Thymus (tissue), 11 donors: ENCODE measurements at regions not wholly inside any gene's neighbourhood (a gene's known extent, or its start where the extent isn't known, plus 50 kb on each side); places are given as distances from the start of the nearest gene placed in this dataset.
"Not testable (repeated sequence)": the region's sequence is repeated elsewhere in the genome, so short reads cannot be mapped to it uniquely, and the experiment has no call there.

Experiments
- DNase-seq, 9 donors: peaks; one replicate each; pipeline ENCODE4 v3.0.0-alpha.2; 2013; ENCODE audit warnings: low spot score in 9 of 9, low read depth in 6 of 9, missing footprints in 1 of 9
- H3K27ac ChIP-seq, 2 donors: one replicate each; pipeline ENCODE4 v1.5.1; 2013; ENCODE audit warnings: control low read depth in 1 of 2, low read depth in 1 of 2, low read length in 1 of 2, mild to moderate bottlenecking in 1 of 2, moderate library complexity in 1 of 2
- H3K27me3 ChIP-seq, 2 donors: one replicate each; pipeline ENCODE4 v1.5.1; 2013; ENCODE audit warnings: low read length in 1 of 2; ENCODE audit not compliant: control insufficient read depth in 2 of 2, insufficient read depth in 1 of 2
- H3K36me3 ChIP-seq, 2 donors: one replicate each; pipeline ENCODE4 v1.5.1; 2013; ENCODE audit warnings: low read length in 1 of 2, mild to moderate bottlenecking in 1 of 2, moderate library complexity in 1 of 2; ENCODE audit not compliant: control insufficient read depth in 2 of 2, insufficient read depth in 2 of 2
- H3K4me1 ChIP-seq, 2 donors: one replicate each; pipeline ENCODE4 v1.5.1; 2013; ENCODE audit warnings: low read length in 2 of 2; ENCODE audit not compliant: control insufficient read depth in 2 of 2, insufficient read depth in 2 of 2
- H3K4me3 ChIP-seq, 2 donors: one replicate each; pipeline ENCODE4 v1.5.1; 2013; ENCODE audit warnings: low read length in 2 of 2, control low read depth in 1 of 2, mild to moderate bottlenecking in 1 of 2
- H3K9me3 ChIP-seq, 2 donors: one replicate each; pipeline ENCODE4 v1.5.1; 2013; ENCODE audit warnings: low read length in 1 of 2, mild to moderate bottlenecking in 1 of 2; ENCODE audit not compliant: control insufficient read depth in 2 of 2, insufficient read depth in 1 of 2
- WGBS: extraction: QIAGEN DNeasy Blood & Tissue Kit; methylation state at CpG from one replicate; pipeline ENCODE4 v1.1.7; 2013; 5-methylcytosine and 5-hydroxymethylcytosine counted together
- donor health status: healthy.

DNA sequence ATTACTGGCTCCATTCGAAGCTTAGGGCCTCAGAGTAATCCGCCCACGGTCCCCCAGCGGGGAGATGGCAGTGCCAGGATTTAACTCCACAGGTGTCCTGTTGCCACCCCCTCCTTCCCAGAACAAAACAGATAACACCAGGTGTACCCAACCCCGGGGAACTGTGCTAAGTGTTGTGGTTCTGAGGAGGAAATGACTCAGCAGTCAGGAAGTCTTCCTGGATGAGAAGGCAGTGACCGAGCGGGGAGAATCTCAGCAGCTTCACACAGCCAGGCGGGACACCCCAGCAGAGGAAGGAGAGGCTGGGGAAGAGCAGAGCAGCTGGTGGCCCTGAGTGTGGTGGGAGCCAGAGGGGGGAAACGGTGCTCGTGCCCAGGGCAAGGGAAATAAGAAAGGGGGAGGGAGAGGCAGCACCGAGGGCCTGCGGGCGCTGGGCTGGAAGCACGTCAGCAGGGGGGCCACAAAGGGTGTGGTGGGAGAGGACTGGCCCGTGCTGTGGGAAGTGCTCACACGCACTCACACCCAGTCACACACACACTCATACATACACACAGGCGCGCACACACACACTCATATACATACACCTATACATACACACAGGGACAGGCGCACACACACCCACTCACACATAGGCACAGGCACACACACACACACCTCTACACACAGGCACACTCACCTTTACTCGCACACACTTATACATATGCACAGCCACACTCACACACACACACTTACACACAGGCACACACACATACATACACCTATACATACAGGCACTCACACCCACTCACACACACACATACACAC, 59.8 kb upstream of the CHST15 start:
- no peak overlapping the region for H3K4me3 ChIP-seq
- no peaks in the 10 kb centered on the region for H3K36me3 ChIP-seq
- peaks cover 18 to 50% of the 10 kb centered on the region in 2 donors for H3K4me1 ChIP-seq
- peaks cover 0 to 23% of the 10 kb centered on the region in 2 donors for H3K27me3 ChIP-seq
- peak overlapping the region in 1 of 2 donors; percentile 58 for H3K27ac ChIP-seq
- H3K9me3 ChIP-seq: peaks cover 0 to 4% of the 10 kb centered on the region in 2 donors
- DNase-seq: peak; percentile 52 to 89 (median 77)
- 9% methylated on average over 20 of the region's 20 CpGs for WGBS

DNA sequence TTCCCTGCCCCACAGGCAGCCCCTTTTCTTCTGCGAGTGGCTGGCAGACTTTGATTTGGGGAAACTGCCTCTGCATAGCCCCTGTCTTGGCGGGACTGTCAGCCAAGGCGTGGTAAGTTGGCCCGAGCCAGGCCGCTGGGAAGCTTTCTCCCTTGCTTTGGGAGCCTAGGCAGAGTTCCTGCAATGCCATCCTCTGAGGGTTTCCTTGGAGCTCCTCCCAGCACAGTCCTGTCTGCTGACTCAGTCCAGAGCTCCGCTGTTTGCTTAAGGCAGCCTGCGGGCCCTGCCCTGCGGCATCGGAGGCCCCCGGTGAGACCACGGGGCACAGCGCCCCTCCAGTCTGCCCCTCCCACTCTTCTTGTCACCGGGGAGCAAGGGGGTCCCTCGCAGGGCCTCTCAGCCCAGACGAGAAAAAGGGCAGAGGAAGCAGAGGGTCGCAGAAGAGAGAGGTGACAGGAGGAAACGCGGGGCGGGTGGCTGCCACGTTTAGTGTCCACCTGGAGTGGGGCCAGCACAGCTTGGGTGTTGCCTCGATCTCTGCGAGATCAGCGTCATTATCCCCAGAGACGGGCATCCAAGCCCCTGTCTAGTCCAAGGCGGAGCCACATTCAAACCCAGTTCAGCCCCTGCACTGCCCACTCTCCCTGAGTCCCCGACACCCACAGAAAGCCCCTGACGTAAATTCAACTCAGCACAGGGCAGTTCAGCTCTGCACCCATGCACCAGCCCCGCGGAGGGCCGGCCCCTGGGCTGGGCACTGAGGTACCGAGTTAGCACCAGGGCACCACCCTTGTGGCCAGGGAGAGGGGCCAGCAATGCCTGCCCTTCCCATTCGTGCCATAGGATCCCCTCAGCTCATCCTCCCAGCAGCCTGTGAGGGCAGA, 59.0 kb upstream of the CHST15 start:
- Histone ChIP-seq H3K4me3 (no peak overlapping the region), H3K4me1 (peaks cover 18 to 50% of the 10 kb centered on the region in 2 donors), H3K27ac (peak overlapping the region in 1 of 2 donors; percentile 42), H3K27me3 (peaks cover 0 to 23% of the 10 kb centered on the region in 2 donors), H3K9me3 (peaks cover 0 to 4% of the 10 kb centered on the region in 2 donors), H3K36me3 (no peaks in the 10 kb centered on the region)
- 37% methylated on average over 32 of the region's 32 CpGs for WGBS
- no peak for DNase-seq

- Histone ChIP-seq H3K4me1 (peaks cover 18 to 49% of the 10 kb centered on the region in 2 donors), H3K27ac (no peak overlapping the region), H3K36me3 (no peaks in the 10 kb centered on the region), H3K4me3 (no peak overlapping the region), H3K9me3 (peaks cover 0 to 4% of the 10 kb centered on the region in 2 donors), H3K27me3 (peaks cover 0 to 23% of the 10 kb centered on the region in 2 donors)
- no peak for DNase-seq
- 86% methylated on average over 11 of the region's 11 CpGs for WGBS
Measured at GRCh38 chr10:124151466-124152095, 58.2 kb upstream of the CHST15 start.

- Histone ChIP-seq H3K36me3 (no peaks in the 10 kb centered on the region), H3K4me1 (peaks cover 18 to 42% of the 10 kb centered on the region in 2 donors), H3K27ac (no peak overlapping the region), H3K4me3 (no peak overlapping the region), H3K27me3 (peaks cover 0 to 23% of the 10 kb centered on the region in 2 donors), H3K9me3 (peaks cover 0 to 4% of the 10 kb centered on the region in 2 donors)
- DNase-seq: no peak
- 94% methylated on average over 13 of the region's 13 CpGs for WGBS
Measured at GRCh38 chr10:124150807-124151417, 57.5 kb upstream of the CHST15 start.

DNA sequence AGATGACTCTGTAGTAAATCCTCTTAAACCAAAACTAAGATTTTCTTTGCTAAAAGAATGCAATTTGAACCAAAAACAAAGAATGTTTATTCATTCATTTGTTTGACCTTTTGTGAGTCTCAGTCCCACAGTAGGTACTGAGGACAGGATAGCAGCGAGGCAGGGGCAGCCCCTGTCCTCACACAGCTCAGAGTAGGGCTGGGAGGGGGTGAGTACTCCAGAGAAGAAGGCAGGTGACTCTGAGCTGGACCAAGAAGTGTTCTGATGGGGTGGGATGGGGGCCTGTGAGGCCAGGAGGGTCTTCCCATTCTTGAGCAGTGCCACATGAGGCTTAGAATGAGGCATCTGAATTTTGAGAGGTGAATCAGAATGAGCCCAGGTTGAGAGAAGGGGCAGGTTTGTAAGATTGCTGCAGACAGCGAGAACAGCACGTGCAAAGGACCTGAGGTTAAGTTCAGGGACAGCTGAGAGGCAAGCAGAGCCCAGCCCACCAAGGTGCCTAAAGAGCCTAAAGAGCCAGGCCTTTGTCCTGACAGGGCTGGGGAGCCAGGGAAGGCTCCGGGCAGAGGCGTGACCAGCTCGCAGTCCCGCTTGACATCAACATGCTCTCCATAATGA, 56.9 kb upstream of the CHST15 start:
- Histone ChIP-seq H3K4me1 (peaks cover 18 to 40% of the 10 kb centered on the region in 2 donors), H3K4me3 (no peak overlapping the region), H3K27ac (no peak overlapping the region), H3K36me3 (no peaks in the 10 kb centered on the region), H3K9me3 (peaks cover 0 to 4% of the 10 kb centered on the region in 2 donors), H3K27me3 (peaks cover 0 to 23% of the 10 kb centered on the region in 2 donors)
- DNase-seq: no peak
- WGBS: 94% methylated on average over 7 of the region's 7 CpGs

DNA sequence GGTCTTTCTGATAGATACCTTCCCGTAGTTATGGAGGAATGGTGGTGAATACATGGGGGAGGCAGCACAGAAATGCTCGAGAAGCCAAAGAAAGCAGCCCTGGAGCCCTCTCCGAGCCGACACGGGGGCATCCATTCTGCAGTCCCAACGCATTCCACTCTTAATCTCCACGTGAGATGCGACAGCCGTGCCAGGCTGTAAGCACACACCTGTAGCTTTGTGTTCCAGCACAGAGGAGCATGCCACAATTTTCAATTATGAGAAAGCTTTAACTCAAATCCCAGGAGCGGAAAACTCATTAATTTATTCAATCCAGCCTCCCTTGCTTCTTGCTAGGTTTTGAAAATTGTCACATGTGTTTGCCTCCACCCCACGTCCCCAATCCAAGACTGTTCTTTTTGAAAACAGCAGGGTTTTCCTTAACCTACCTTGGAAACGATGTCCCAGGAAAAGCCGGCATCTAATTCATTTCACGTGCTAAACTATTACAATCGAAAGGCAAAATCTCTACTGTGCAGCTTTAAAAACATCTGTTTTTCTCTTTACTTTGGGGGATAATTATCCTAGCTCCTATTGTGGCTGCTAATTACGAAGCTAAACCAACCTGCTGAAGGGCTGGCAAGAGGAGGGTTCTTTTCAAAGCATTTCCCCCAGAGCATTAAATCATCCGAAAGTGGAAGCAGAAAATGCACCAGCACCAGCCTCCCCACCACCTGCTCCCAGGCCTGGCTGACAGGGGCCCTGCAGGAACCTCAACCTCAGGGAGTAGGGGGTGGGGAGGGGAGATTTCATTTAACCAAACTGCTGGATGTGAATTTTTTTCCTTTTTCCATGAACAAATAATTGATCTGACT, 56.0 kb upstream of the CHST15 start:
- H3K9me3 ChIP-seq: peaks cover 0 to 2% of the 10 kb centered on the region in 2 donors
- peaks cover 0 to 23% of the 10 kb centered on the region in 2 donors for H3K27me3 ChIP-seq
- peak in 2 of 9 donors; percentile 23 to 52 for DNase-seq
- H3K27ac ChIP-seq: no peak overlapping the region
- peaks cover 18 to 47% of the 10 kb centered on the region in 2 donors for H3K4me1 ChIP-seq
- 53% methylated on average over 17 of the region's 17 CpGs for WGBS
- no peak overlapping the region for H3K4me3 ChIP-seq
- no peaks in the 10 kb centered on the region for H3K36me3 ChIP-seq

DNA sequence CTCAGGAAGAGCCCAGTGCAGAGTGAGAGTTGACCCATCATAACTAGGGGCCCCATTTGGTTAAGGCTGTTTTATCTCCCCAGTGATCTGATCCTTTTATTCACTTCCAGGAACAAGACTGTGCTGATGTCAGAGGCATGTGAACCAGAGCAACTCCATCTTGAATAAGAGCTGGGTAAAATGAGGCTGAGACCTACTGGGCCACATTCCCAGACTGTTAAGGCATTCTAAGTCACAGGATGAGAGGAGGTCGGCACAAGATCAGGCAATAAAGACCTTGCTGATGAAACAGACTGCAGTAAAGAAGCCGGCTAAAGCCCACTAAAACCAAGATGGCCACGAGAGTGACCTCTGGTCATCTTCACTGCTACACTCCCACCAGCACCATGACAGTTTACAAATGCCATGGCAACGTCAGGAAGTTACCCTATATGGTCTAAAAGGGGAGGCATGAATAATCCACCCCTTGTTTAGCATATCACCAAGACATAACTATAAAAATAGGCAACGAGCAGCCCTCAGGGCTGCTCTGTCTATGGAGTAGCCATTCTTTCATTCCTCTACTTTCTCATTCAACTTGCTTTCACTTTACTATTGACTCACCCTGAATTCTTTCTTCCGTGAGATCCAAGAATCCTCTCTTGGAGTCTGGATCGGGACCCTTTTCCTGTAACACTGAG, 55.3 kb upstream of the CHST15 start:
- H3K36me3 ChIP-seq, H3K27ac ChIP-seq, DNase-seq, H3K4me3 ChIP-seq, H3K9me3 ChIP-seq: not testable (repeated sequence)
- peaks cover 18 to 46% of the 10 kb centered on the region in 2 donors for H3K4me1 ChIP-seq
- WGBS: 95% methylated on average over 7 of the region's 7 CpGs
- H3K27me3 ChIP-seq: peaks cover 0 to 23% of the 10 kb centered on the region in 2 donors
